ENCODE measurements at regions not wholly inside any gene's neighbourhood (a gene's known extent, or its start where the extent isn't known, plus 50 kb on each side); places are given as distances from the start of the nearest gene placed in this dataset.

DNA sequence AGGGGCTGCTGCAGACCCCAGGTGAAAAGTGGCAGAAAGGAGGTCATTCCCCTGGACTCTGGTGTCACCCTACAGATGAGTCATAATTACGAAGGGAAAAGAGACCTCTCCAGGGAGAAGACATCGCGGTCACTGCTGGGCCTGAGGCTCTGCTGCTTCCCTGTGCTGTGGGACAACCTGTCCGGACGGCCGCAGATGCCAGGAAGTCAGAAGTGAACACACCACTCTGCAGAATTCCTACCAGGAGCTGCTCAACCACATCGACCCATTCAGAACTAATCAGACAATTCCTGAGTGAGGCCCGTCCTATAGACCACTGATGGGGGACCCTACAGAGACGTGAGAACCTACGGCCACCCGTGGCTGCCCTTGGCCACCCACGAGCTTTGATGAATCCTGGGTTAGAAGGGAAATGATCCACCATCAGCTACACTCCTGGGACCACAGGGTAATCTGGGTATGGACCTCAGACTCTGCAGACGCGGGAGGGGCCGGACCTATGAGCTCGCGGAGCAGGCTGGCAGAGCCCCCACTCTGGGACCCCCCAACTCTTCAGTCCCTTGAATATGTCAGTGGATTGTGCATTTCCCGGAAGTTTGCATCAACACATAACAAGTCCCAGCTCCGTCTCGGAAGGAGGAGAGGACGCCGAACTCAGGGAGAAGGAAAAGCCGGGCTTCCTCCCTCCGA, 636.7 kb downstream of the BRD1 start:
- TF ChIP-seq, protein P1, sequence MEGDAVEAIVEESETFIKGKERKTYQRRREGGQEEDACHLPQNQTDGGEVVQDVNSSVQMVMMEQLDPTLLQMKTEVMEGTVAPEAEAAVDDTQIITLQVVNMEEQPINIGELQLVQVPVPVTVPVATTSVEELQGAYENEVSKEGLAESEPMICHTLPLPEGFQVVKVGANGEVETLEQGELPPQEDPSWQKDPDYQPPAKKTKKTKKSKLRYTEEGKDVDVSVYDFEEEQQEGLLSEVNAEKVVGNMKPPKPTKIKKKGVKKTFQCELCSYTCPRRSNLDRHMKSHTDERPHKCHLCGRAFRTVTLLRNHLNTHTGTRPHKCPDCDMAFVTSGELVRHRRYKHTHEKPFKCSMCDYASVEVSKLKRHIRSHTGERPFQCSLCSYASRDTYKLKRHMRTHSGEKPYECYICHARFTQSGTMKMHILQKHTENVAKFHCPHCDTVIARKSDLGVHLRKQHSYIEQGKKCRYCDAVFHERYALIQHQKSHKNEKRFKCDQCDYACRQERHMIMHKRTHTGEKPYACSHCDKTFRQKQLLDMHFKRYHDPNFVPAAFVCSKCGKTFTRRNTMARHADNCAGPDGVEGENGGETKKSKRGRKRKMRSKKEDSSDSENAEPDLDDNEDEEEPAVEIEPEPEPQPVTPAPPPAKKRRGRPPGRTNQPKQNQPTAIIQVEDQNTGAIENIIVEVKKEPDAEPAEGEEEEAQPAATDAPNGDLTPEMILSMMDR (IDR thresholded peaks at IDR 0.05 in 8 of 11, conservative IDR thresholded peaks at IDR 0.05 in 3 of 11): no peak
- TF ChIP-seq POLR2AphosphoS5 (IDR thresholded peaks at IDR 0.05): no peak

All from spleen (tissue), 7 donors.